HS-27A (cell line): ENCODE measurements at regions not wholly inside any gene's neighbourhood (a gene's known extent, or its start where the extent isn't known, plus 50 kb on each side); places are given as distances from the start of the nearest gene placed in this dataset.
A peak's percentile ranks its signal among the peaks of the same experiment; 100 is the strongest.
"Not testable (repeated sequence)": the region's sequence is repeated elsewhere in the genome, so short reads cannot be mapped to it uniquely, and the experiment has no call there.

Experiments used
- DNase-seq: peaks from one replicate; pipeline ENCODE4 v3.0.0-alpha.2; 2012; ENCODE audit warnings: low read depth, missing footprints

DNA sequence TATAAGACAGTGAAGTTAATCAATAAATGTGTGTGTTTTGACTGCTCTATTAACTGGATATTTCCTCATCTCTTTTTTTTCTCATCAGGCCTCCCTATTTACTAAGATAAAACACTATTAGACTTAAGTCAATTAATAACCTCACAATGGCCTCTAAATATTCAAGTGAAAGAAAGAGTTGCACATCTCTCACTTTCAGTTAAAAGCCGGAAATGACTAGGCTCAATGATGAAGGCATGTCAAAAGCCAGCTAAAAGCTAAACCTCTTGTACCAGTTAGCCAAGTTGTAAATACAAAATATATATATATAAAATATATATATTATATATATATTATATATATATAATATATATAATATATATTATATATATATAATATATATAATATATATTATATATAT lies 127.0 kb upstream of the MEOX2 start:
- DNase-seq: no peak

DNA sequence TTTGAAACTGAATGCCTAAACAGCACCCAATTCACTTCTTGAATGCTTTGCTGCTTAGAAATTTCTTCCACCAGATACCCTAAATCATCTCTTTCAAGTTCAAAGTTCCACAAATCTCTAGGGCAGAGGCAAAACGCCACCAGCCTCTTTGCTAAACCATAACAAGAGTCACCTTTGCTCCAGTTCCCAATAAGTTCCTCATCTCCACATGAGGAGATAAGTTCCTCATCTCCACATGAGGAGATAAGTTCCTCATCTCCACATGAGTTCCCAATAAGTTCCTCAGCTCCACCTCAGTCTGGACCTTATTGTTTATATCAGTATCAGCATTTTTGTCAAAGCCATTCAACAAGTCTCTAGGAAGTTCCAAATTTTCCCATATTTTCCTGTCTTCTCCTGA lies 123.9 kb upstream of the MEOX2 start:
- not testable (repeated sequence) for DNase-seq

DNA sequence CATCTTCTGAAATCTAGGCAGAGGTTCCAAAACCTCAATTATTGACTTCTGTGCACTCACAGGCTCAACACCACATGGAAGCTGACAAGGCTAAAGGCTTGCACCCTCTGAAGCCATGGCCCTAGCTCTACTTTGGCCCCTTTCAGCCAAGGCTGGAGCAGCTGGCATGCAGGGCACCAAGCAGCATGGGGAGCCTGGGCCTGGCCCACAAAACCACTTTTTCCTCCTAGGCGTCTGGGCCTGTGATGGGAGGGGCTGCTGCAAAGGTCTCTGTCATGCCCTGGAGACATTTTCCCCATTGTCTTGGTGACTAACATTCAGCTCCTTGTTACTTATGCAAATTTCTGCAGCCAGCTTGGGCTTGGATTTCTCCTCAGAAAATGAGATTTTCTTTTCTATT lies 123.5 kb upstream of the MEOX2 start:
- DNase-seq: not testable (repeated sequence)

DNA sequence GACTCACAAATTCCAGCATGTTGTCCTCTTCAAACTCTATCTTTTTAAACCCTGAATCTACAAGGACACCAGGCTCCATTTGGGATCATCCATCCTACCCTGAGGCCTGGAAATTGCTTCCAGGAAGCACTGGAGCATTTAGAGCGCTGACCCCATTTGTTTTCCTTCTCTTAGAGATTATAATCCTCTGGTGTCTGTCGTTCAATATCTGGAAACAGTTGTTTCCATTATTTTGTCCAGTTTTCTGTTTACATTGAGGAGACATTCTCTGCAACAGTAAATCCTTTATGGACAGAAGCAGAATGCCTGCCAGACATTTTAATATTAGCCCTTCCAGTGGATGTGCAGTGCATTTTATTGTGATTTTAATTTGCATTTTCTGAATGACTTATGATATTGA lies 119.4 kb upstream of the MEOX2 start:
- DNase-seq: no peak

DNA sequence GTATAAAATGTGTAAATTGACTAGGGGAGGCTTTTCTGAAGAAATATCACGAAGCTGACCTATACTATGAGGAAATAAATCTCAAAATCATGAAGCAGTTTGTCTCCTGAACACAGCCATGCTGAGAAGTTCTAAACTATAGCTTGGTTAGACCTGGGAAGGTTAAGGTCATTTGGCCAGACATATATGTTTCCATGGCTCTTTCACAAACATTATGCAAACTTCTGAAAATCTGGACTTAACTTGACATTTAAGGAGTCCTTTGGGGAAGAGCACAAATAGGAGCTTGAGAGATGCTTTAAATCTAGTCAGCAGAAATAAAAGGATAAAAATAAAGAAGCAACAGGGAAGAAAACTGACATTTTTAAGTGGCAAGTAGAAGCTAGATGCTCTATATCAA lies 115.9 kb upstream of the MEOX2 start:
- no peak for DNase-seq

DNA sequence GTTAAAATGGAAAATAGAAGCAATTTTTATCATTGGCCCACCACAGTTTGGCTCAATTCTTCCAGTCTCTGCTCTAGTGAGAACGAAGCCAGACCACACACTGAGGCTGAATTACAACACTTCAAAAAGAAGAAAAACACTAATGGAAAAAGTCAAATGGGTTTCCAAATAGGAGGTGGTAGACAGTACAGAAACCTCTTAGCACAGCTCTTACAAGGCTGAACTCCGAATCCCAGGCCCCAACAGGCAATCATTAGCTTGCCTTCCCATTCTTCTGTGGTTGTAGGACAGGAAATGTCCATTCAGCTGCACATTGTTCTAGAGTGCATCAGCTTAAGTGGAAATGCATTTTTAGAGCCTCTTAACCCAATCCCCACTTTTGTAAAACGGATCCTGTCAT lies 115.1 kb upstream of the MEOX2 start:
- DNase-seq: no peak

DNA sequence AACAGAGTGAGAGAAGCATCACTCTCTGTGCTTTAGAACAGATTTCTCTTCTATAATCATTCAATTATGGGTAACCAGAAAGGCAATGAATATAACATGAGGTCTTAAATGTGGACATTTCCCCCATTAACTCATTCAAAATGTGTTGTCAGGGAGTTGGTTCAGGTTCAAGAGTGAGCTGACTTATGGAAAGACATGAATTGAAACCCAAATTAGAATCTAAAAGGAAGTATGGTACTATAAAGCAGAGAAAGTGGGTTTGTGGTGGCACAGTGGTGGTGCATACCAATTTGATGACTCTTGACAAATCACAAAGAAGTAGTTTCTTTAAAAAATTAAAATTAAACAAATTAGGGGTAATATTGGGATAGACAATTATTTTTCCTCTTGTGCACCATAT lies 114.6 kb upstream of the MEOX2 start:
- no peak for DNase-seq

DNA sequence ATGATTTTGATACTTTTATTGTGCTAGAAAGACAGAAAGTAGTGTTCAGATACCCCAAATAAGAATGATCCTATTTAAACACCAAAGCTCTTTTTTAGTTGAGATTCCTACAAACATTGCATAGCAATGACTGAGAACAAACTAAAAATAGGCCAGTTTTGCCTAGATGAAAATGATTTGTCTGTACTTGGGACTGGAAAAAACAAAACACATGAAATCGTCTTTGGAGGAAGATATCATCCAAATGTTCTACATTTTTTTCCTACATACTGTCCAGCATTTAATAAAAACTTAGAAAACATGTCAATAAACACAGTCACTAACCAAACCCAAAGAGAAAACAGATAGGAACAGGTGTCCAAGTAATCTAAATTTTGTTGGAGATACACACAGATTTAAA lies 111.6 kb upstream of the MEOX2 start:
- no peak for DNase-seq

DNA sequence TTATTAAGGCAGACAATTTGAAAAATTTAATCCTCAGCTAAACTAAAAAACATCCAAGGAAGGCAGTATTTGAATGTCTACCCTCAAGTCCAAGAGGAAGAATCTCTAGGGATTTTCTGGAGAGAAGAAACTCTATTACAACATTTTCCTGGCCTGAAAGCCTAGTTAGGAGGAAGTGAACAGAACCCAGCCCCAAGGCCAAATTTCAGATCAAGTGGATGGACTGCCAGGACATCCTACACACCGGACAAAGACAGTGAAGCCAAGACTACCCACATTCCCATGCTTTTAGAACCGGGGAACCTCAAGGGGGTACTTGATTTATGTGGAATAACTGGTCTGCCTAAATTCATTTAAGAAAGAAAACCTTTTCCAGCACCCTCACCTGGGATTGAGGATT lies 108.9 kb upstream of the MEOX2 start:
- DNase-seq: no peak

DNA sequence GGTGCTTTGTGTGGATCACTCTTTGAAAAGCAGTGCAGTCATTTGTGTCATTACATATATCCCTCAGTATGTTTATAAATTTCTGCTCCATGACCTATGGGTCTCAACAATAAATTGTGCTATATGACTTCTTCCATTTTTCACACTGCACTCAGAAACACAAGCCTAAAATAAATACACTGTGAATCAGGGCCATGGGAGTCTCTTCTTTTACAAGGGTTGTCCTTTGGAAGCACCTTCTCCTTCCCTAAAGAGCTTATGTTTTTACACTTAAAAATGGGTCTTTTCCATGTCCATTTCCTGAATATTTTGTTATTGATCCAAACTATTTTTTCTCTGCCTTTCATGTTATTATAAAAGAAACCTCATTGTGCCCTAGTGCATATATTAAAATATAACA lies 108.3 kb upstream of the MEOX2 start:
- no peak for DNase-seq

DNA sequence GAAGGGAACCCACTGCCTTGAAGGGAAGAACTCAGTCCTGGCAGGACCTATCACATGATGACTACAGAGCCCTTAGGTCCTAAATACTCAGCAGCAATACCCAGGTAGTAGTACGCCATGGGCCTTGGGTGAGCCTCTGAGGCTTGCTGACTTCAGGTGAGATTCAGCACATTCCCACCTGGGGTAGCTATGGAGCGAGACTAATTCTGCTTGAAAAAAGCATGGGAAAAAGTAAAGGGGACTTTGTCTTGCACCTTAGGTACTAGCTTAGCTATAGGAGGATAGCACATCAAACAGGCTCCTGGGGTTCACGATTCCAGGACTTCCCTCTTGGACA lies 98.2 kb upstream of the MEOX2 start:
- DNase-seq: no peak

DNA sequence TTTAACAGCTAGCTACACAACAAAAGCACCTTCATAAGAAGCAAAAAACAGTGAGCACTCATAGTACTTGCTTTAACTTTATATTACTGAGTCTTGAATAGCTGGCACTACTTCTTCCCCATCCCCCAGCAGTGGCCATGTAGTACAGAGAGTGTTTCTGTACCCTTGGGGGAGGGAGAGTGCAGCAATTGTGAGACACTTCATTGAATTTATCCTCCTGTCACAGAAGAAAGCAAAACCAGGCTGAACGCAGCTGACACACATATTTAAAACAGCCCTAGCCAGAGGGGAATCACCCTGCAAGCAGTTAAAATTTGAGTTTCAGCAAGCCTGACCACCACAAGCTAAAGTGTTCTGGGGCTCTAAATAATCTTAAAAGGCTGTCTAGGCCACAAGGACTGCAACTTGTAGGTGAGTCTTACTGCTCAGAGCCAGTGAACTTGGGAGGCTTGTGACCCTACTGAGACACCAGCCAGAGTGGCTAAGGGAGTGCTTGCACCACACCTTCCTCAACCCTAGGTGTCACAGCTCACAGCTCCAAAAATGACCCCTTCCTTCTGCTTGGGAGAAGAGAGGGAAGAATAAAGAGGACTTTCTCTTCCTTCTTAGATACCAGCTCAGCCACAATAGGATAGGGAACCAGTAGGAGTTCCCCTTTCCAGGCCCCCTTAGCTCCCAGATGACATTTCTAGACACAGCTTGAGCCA lies 97.7 kb upstream of the MEOX2 start:
- no peak for DNase-seq

DNA sequence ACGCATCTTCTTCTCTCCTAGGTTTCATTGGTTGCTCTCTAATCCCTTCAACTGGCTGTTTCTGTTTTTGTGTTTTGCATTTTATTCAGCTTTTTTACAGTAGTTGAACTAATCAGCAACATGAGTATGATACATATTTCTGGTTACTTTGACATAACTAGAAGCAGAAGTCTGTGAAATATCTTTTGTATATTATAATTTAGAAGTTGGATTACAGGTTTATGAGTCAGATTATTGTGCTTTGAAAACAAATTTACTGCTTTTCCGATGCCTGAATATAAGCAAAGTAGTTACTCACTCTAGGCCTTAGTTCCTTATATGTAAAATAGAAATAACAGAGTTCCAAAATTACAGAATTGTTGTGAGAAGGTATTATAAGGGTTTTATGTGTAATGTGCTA lies 96.2 kb upstream of the MEOX2 start:
- DNase-seq: no peak

DNA sequence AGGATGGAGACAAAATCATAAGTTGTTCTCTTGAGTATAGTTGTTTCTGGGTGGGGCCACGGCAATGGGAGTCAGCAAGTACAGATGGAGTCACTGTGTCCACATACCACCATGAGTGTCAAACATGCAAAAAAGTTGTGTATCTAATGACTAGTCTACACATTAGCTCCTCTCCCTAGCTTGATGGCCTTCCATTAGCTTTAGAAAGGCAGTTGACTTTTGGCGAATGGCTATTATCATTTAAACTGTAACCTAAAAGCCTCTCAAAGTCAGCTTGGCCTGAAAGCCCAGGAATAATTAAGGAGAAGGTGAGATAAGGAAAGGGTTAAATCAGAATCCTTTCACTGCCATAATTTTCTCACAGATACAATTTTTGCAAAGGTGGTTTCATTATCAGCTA lies 95.5 kb upstream of the MEOX2 start:
- DNase-seq: no peak

DNA sequence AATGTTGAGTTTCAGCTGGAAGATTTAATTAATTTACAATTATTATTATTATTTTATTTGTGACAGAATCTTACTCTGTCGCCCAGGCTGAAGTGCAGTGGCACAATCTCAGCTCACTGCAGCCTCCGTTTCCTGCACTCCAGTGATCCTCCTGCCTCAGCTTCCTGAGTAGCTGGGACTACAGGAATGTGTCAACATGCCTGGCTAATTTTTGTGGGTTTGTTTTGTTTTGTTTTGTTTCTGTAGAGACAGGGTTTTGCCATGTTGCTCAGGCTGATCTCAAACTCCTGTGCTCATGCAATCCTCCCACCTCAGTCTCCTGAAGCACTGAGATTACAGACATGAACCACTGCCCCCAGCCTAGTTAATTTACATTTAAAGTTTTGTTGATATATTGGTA lies 93.8 kb upstream of the MEOX2 start:
- DNase-seq: no peak

DNA sequence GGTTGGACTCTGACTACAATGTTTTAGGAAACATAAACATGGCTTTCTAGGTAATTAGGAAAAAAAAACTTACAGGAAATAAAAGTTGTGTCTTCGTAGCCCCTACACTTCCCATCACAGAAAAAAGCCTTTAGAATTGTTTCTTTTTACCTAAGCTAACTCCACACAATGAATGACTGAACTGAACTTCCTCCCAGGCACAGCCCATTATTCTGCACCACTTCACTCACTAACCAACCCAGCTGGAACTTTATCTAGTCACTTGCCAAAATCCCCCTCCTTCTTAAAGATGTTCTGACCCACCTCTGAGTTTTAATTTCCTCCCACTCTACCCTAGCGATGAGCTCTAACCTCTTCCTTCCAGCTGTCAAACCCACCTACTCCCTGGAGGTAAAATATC lies 91.7 kb upstream of the MEOX2 start:
- DNase-seq: no peak

DNA sequence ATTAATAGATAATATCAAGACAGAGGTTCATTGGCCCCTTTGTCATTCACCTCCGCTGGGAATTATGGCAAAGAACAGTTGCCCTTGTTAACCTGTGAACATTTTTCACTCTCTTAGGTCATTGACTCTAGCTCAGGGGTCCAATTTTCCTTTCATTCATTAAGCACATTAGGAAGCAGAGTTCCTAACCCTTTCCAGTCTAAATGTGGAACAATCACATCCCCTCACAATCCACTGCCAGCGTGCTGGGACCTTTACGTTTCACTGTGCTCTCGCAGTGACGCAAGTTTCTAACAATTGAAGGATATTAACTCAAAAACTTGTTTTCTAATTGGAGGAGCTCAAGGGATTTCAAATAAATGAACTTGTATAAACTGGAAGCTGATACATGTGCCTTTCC lies 79.3 kb upstream of the MEOX2 start:
- no peak for DNase-seq

DNA sequence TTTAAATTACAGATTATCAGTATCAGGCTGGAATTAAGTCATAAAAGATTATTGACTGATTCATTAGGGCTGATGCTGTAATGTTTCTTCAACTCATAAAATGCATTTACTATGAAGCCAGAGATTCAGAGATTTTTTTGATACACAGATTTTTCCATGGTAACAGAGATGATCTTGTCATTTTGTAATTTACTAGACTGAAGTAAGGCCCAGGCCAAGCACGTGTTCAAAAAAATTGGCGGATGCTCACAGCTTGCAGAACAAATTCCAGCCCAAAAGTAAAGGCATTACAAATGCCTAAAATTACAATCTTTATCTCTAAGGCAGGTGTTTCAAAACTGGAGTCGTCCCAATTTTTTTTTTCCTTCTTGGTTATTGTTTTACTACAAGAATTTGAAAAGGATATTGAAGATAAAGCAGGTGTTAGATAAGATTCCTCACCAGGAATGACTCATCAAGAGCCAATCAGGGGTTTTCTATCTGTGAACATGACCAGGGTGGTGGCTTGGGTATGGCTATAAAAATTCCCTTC lies 78.4 kb upstream of the MEOX2 start:
- no peak for DNase-seq

DNA sequence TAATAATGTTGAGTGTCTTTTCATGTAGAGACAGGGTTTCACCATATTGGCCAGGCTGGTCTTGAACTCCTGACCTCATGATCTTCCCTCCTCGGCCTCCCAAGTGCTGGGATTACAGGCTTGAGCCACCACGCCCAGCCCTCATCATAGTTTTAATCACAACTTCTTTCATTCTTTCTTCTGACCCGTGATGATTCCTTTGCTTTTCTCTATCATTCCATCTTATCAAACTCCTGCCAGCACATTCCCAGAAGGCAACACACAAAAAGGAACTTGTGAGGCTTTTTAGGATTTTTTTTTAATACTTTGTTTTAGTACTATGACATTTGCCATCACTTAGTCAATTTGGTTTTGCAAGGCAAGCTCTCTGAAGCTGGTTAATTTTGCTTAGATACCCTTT lies 77.5 kb upstream of the MEOX2 start:
- DNase-seq: no peak

DNA sequence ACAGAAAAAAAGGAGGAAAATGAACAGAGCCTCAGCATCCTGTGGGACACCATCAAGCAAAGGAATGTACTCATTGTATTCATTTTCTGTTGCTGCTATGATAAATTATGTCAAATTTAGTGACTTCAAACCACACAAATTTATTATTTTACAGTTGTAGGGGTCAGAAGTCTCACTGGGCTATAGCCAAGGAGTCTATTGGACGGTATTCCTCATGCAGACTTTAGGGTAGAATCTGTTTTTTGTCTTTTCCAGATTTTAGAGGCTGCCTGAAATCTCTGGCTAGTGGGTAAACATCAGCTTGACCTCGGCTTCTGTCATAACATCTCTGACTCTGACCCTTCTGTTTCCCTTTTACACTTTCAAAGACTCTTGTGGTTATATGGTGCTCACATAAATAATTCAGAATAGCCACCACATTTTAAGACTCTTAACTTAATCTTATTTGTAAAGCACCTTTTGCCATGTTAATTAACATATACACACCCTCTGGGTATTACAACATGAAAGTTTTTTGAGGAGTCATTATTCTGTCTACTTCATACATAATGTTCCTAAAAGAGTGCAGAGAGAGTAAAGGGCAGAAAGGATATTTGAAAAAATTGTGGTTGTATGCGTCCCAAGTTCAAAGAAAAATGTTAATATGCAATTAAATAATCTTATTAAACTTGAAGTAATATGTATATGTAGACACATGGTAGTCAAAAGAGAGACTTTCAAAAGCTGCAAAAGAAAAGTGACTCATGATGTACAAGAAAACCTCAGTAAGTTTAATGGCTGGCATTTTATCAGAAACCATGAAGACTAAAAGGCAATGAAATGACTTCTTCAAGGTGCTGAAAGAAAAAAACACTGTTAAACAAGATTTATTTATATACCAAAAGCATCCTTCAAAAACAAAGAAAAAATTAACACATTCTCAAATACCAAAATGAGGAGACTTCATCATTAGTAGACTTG lies 70.8 kb upstream of the MEOX2 start:
- no peak for DNase-seq

DNA sequence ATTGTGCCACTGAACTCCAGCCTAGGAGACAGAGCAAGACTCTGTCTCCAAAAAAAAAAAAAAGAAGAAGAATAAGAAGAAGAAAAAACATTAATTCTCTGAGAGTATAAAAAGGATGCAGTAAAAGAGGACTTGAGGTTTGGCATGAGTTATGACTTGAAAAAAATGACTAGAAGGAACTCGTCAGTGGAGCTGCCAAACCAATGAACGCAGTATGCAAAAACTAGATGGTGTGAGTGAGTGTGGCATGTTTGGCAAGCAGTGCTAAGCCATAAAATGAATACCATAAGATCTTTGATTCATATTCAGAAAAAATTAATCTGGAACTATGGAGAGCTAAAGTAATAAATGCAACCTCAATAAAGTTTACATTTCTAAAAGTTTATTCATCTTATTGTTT lies 68.6 kb upstream of the MEOX2 start:
- DNase-seq: peak; percentile 35

DNA sequence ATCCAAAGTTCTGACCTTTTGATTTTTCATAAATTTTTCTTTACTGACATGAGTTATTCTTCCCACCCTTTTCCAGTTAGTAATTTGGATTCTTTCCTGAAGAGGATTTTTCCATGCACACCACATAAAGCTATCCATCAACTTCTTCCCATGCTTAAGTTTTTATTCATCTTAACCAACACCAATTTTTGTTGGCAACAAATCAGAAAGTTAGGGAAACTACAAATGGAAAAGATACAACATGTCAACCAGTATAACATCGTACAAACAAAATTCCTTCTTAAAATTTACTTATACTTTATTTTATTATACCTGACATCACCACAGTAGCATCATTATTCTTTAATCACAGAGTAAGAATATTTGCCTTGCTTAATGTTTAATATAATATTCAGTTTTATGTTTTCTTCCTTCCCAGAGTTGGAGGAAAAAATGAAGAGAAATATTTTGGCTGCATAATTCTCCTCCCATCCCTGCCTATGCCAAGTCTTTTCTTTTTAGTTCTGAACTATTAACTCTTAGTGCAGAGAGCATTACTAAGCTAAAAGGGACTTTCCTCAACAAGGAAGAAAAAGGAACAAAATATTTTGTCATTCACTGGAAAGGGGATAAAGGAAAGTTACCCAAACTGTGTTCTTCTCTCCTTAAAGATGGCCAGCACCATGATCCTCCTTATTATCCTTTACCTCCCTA lies 67.5 kb upstream of the MEOX2 start:
- DNase-seq: no peak

DNA sequence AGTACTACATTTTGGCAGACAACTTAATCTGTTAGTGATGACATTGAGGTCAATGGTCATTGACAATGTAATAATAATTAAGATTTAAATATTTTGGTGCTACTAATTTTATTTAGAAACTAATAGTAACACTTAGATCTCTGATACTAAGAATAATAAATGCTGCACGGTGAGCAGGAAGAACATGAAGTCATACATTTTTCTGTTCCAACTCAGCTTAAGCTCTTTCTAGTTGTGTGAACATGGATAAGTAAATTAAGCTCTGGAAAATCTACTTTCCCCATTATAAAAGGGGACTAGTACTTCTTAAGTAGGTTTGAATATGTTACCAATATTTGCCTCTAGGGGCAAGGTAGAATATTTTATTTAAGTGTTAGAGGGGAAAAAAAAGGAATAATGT lies 65.9 kb upstream of the MEOX2 start:
- no peak for DNase-seq
